ENCODE measurements at regions not wholly inside any gene's neighbourhood (a gene's known extent, or its start where the extent isn't known, plus 50 kb on each side); places are given as distances from the start of the nearest gene placed in this dataset.

GRCh38 chr10:44539178-44539577, 154.3 kb upstream of the CXCL12 start:
- TF ChIP-seq CTCF (IDR thresholded peaks at IDR 0.05) (no peak), EZH2 (IDR thresholded peaks at IDR 0.05; ENCODE audit: borderline replicate concordance, insufficient read depth, low read depth, low read length, poor library complexity, severe bottlenecking) (no peak)

Measured in B cell (primary cell).